Cardiac fibroblast (primary cell): ENCODE measurements at regions not wholly inside any gene's neighbourhood (a gene's known extent, or its start where the extent isn't known, plus 50 kb on each side); places are given as distances from the start of the nearest gene placed in this dataset.
A peak's percentile ranks its signal among the peaks of the same experiment; 100 is the strongest.

Source experiments
- DNase-seq, 2 donors: peaks; one replicate each; pipeline versions ENCODE4 v3.0.0 to v3.0.0-alpha.2; 2010; ENCODE audit warnings: low read depth in 2 of 2
- H3K4me3 ChIP-seq, 2 donors: replicated peaks in 1 of 2; 1 replicate in 1 of 2; 2 replicates in 1 of 2; pipeline ENCODE4 v1.5.1; 2011; ENCODE audit warnings: low read depth in 2 of 2, low read length in 2 of 2, mild to moderate bottlenecking in 2 of 2, moderate library complexity in 1 of 2
- TF ChIP-seq, protein P1 (sequence below): IDR thresholded peaks from one replicate; pipeline ENCODE4 v1.5.1; 2011; ENCODE audit warnings: low read depth, mild to moderate bottlenecking, low read length, inconsistent platforms

DNA sequence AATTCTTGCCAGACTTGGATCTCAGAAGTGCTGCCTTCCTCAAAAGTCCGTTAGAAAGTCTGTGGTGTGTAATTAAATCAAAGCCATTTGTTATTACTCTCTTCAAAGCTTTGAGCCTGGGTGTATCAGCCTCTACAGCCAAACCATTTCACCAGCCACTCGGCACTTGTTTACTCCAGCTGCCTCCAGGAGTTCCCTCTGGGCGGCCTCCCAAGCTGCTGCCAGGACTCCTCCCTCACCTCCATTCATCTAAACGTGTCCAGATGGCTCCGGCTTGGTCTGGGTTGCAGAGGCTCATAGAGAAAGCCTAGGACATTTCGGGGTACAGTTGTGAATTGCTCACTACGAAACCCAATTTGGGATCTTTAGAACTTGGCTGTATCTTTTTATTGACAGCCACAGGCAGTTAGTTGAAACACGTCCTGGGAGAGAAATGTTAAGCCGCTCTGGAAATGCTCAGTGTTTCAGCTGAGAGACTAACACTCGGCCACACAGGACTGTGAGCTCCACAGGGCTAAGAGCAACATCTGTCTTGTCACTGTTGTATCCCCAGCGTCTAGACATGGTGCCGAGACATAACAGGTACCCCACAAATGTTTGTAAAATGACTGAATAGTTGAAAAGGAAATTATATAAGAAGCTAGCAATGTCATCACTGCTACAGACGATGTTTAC is 116.9 kb upstream of the NGF start:
- peak in 1 of 2 donors; percentile 31 for DNase-seq
- no peak overlapping the region for H3K4me3 ChIP-seq
- TF ChIP-seq, protein P1, sequence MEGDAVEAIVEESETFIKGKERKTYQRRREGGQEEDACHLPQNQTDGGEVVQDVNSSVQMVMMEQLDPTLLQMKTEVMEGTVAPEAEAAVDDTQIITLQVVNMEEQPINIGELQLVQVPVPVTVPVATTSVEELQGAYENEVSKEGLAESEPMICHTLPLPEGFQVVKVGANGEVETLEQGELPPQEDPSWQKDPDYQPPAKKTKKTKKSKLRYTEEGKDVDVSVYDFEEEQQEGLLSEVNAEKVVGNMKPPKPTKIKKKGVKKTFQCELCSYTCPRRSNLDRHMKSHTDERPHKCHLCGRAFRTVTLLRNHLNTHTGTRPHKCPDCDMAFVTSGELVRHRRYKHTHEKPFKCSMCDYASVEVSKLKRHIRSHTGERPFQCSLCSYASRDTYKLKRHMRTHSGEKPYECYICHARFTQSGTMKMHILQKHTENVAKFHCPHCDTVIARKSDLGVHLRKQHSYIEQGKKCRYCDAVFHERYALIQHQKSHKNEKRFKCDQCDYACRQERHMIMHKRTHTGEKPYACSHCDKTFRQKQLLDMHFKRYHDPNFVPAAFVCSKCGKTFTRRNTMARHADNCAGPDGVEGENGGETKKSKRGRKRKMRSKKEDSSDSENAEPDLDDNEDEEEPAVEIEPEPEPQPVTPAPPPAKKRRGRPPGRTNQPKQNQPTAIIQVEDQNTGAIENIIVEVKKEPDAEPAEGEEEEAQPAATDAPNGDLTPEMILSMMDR: no peak

DNA sequence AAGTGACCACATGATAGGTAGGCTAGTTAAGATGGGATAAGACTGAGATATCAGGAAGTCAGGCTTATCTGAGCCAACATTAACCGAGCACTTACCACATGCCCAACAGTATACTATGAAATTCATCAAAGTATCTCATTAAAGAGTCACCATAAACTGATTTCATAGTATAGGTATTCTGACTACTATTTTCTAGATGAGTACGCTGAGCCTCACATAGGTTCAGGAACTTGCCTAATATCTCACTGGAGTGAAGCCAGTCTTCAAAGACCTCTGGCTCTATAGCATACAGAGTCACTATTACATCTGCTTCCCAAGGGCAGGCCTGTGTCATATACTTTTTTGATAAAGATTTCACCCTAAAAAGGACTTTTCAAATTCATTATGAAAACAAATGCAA is 115.6 kb upstream of the NGF start:
- peak in 1 of 2 donors; percentile 22 for DNase-seq
- TF ChIP-seq, protein P1: no peak
- no peak overlapping the region for H3K4me3 ChIP-seq

DNA sequence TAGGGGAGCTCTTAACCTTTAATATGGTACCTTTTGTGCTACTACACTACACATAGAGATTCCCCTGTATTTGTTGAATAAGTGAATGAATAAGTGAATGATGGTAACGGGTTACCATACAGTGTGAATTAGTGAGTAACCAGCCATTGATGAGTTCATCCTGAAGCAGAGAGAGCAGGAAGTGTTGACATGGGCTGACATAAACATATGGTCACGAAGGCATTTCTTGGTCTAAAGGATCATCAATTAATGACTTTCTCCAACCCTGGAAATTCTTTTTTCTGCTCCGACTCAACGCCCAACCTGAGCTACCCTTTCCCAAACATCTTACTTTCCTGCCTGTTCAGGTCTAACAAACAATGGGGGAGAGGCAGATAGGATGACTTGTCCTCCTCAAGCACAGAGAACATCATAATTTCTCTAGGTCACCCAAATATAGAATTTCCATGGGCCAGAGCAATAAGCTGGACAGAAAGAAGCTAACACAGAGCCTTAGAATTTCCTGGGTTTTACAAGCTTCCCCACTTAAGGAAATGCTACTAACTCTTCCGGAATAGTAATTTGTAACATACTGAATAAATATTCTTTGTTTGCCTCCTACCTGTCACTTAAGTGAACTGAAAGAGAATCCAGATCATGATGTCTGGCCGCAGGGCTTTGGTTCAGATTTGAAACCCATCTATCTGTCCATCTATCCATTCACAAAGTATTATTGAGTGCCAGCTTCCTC is 114.7 kb upstream of the NGF start:
- H3K4me3 ChIP-seq: no peak overlapping the region
- TF ChIP-seq, protein P1: no peak
- DNase-seq: no peak

DNA sequence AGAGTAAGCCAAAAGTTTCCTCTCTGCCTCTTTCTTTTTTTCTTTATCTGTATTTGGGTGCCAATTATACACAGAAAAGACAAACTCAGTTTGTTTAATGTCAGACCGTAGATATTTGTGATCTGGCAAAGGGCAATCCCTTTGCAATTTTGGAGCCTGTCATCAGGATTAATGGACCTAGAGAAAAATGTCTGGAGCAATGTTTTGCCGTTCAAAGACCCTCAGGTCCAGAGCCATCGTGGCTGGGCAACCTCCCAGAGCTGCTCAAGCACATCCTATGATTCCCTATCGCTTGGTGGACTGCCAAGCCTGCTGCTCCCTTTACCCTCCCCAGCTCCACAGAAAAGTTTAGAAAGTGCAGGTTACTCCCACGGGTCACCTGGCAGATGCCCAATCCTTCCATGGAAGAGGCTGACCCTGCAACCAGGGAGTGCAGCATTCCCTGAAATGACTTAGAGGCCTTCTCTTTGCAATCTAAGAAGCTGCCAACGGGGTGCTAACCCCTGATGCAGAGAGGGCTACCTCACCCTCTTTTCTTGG is 112.5 kb upstream of the NGF start:
- peak in 1 of 2 donors; percentile 35 for DNase-seq
- no peak overlapping the region for H3K4me3 ChIP-seq
- TF ChIP-seq, protein P1: no peak

DNA sequence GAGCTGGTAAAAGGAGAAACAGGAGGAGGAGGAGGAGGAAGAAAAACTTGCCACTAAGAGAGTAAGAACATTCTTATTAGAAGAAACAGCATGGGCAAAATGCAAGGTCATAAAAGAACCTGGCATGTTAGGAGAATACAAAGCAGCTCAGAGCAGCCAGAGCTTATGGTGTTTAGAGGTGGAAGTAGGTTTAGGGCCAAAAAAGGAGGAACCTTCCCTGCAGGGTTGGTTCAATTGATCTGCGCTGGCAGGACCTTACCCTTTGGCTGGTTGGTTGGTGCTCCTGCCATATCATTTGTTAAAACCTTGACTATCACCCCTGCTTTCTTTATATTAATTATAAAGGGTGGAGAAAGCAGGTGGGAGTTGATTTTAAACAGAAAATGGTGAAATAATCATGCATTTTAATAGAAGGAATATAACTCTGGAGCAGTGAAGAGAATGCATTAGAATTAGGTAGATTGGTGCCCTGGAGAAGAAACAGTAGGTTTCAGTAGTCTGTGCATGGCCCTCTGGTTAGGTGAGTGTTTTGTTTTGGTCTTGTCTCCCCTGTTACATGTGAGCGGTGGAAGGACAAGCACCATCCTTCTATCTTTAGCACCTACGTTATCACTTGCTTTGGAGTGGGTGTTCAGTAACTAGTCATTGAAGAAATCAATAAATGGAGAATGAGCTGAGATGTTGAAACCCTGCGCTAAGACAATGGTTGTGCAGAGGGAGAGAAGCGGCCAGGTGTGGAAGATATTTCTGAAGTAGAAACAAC is 110.4 kb upstream of the NGF start:
- H3K4me3 ChIP-seq: no peak overlapping the region
- TF ChIP-seq, protein P1: no peak
- DNase-seq: no peak

DNA sequence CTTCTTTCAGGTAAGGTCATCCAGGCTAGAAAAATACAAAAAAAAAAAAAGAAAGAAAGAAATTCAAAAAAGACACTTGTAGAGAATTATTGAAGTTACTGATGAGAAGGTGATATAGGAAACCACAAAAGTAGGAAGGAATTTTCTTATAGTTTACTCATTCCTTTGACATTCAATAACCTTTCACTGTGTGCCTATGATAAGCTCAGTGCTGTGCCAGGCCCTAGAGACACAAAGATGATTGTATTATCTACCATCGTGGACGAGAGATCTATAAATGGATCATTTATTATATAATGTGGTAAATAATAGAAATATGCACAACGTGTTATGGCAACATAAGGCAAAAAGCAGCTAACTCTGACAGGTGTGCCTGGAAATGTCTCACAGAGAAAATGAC is 109.6 kb upstream of the NGF start:
- no peak for DNase-seq
- TF ChIP-seq, protein P1: no peak
- H3K4me3 ChIP-seq: no peak overlapping the region
